AG08395 (cell line): ENCODE measurements at regions not wholly inside any gene's neighbourhood (a gene's known extent, or its start where the extent isn't known, plus 50 kb on each side); places are given as distances from the start of the nearest gene placed in this dataset.

ENCODE experiments used
- DNase-seq: peaks from one replicate; pipeline ENCODE4 v3.0.0; 2012; ENCODE audit warnings: mixed read lengths, low spot score

GRCh38 chr4:43345323-43345925 lies 452.9 kb downstream of the GRXCR1 start:
- no peak for DNase-seq

GRCh38 chr4:43348591-43348990 lies 456.1 kb downstream of the GRXCR1 start:
- DNase-seq = no peak

- no peak for DNase-seq
These were observed 459.7 kb downstream of the GRXCR1 start for GRCh38 chr4:43351970-43352806.

- no peak for DNase-seq
These were observed 460.3 kb downstream of the GRXCR1 start for GRCh38 chr4:43352859-43353258.

- DNase-seq = no peak
These were observed 461.0 kb downstream of the GRXCR1 start for GRCh38 chr4:43353552-43353951.

GRCh38 chr4:43356786-43357185 lies 464.3 kb downstream of the GRXCR1 start:
- no peak for DNase-seq

GRCh38 chr4:43357252-43357974 lies 464.9 kb downstream of the GRXCR1 start:
- DNase-seq = no peak

GRCh38 chr4:43360296-43360695 lies 467.8 kb downstream of the GRXCR1 start:
- DNase-seq = no peak

GRCh38 chr4:43362875-43363636 lies 470.5 kb downstream of the GRXCR1 start:
- DNase-seq = no peak

- no peak for DNase-seq
These were observed 476.6 kb downstream of the GRXCR1 start for GRCh38 chr4:43369036-43369594.

- DNase-seq = no peak
These were observed 480.7 kb downstream of the GRXCR1 start for GRCh38 chr4:43373201-43373600.

GRCh38 chr4:43374216-43374751 lies 481.8 kb downstream of the GRXCR1 start:
- DNase-seq = no peak

GRCh38 chr4:43379016-43379415 lies 486.5 kb downstream of the GRXCR1 start:
- DNase-seq = no peak

- DNase-seq = no peak
These were observed 487.6 kb downstream of the GRXCR1 start for GRCh38 chr4:43380093-43380492.

- no peak for DNase-seq
These were observed 498.6 kb downstream of the GRXCR1 start for GRCh38 chr4:43391069-43391468.

- no peak for DNase-seq
These were observed 502.5 kb downstream of the GRXCR1 start for GRCh38 chr4:43394976-43395375.

GRCh38 chr4:43399726-43400125 lies 507.2 kb downstream of the GRXCR1 start:
- no peak for DNase-seq

- DNase-seq = no peak
These were observed 509.9 kb downstream of the GRXCR1 start for GRCh38 chr4:43402393-43402792.

GRCh38 chr4:43410636-43411035 lies 518.1 kb downstream of the GRXCR1 start:
- DNase-seq = no peak

GRCh38 chr4:43411226-43411625 lies 518.7 kb downstream of the GRXCR1 start:
- no peak for DNase-seq

- no peak for DNase-seq
These were observed 530.8 kb downstream of the GRXCR1 start for GRCh38 chr4:43423276-43423675.

- no peak for DNase-seq
These were observed 532.7 kb downstream of the GRXCR1 start for GRCh38 chr4:43425206-43425605.
